ENCODE measurements at regions not wholly inside any gene's neighbourhood (a gene's known extent, or its start where the extent isn't known, plus 50 kb on each side); places are given as distances from the start of the nearest gene placed in this dataset.

- TF ChIP-seq TEAD2 (CRISPR knock-in tag; IDR thresholded peaks at IDR 0.05), result no peak
- TF ChIP-seq, protein P1, sequence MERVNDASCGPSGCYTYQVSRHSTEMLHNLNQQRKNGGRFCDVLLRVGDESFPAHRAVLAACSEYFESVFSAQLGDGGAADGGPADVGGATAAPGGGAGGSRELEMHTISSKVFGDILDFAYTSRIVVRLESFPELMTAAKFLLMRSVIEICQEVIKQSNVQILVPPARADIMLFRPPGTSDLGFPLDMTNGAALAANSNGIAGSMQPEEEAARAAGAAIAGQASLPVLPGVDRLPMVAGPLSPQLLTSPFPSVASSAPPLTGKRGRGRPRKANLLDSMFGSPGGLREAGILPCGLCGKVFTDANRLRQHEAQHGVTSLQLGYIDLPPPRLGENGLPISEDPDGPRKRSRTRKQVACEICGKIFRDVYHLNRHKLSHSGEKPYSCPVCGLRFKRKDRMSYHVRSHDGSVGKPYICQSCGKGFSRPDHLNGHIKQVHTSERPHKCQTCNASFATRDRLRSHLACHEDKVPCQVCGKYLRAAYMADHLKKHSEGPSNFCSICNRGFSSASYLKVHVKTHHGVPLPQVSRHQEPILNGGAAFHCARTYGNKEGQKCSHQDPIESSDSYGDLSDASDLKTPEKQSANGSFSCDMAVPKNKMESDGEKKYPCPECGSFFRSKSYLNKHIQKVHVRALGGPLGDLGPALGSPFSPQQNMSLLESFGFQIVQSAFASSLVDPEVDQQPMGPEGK (CRISPR knock-in tag; IDR thresholded peaks at IDR 0.05), result no peak
- TF ChIP-seq, protein P2, sequence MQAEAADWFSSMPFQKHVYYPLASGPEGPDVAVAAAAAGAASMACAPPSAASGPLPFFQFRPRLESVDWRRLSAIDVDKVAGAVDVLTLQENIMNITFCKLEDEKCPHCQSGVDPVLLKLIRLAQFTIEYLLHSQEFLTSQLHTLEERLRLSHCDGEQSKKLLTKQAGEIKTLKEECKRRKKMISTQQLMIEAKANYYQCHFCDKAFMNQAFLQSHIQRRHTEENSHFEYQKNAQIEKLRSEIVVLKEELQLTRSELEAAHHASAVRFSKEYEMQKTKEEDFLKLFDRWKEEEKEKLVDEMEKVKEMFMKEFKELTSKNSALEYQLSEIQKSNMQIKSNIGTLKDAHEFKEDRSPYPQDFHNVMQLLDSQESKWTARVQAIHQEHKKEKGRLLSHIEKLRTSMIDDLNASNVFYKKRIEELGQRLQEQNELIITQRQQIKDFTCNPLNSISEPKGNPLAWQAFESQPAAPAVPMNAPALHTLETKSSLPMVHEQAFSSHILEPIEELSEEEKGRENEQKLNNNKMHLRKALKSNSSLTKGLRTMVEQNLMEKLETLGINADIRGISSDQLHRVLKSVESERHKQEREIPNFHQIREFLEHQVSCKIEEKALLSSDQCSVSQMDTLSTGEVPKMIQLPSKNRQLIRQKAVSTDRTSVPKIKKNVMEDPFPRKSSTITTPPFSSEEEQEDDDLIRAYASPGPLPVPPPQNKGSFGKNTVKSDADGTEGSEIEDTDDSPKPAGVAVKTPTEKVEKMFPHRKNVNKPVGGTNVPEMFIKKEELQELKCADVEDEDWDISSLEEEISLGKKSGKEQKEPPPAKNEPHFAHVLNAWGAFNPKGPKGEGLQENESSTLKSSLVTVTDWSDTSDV (CRISPR knock-in tag; IDR thresholded peaks at IDR 0.05), result no peak
- TF ChIP-seq PTBP1 (IDR thresholded peaks at IDR 0.05; ENCODE audit: low read depth, low read length, poor library complexity, severe bottlenecking), result no peak
- no peak for TF ChIP-seq SMARCE1 (IDR thresholded peaks at IDR 0.05; ENCODE audit: borderline replicate concordance)
- no peak for TF ChIP-seq ZNF432 (CRISPR knock-in tag; IDR thresholded peaks at IDR 0.05; ENCODE audit: borderline replicate concordance)
- no peak for TF ChIP-seq RBM39 (IDR thresholded peaks at IDR 0.05; ENCODE audit: low read depth, low read length, poor library complexity, severe bottlenecking)
These were observed 487.7 kb upstream of the INTU start for GRCh38 chr4:127145006-127145540.
